Endothelial cell of umbilical vein (primary cell): ENCODE measurements at regions not wholly inside any gene's neighbourhood (a gene's known extent, or its start where the extent isn't known, plus 50 kb on each side); places are given as distances from the start of the nearest gene placed in this dataset.

Source experiments
- BruUV-seq: library from RNA; stranded (reverse); fragments of 400-500 nt; replicated peaks from 2 replicates; lab custom pipeline; 2021; lab: Mats Ljungman, UMichigan
- CTCF ChIA-PET: fragments of 300-600, 350-600 bp; sonication (Branson Sonifier 250); formaldehyde crosslinking; loops from one replicate; lab custom pipeline; 2021; ENCODE audit warnings: antibody characterized with exemption, inconsistent platforms; lab: Charles Lee
- POLR2A ChIA-PET: fragments of 300-600, 350-600 bp; sonication (Branson Sonifier 250); formaldehyde crosslinking; loops from one replicate; lab custom pipeline; 2021; ENCODE audit warnings: antibody characterized with exemption, inconsistent platforms; lab: Charles Lee
- DNase-seq: peaks from one replicate; pipeline ENCODE4 v3.0.0-alpha.2; 2011; ENCODE audit warnings: low read depth, low spot score
- FAIRE-seq: peaks from 2 replicates; lab custom pipeline; 2011; peaks lifted over from hg19 to GRCh38; lab: Jason Lieb, UNC
- H2AFZ ChIP-seq: 2 replicates; pipeline ENCODE4 v1.6.0; 2012; ENCODE audit warnings: low read depth, low read length, control low read depth, inconsistent platforms
- H3K27ac ChIP-seq: 2 replicates; pipeline ENCODE4 v1.5.1; 2011; ENCODE audit warnings: low read depth, mild to moderate bottlenecking, control low read depth, low read length, moderate library complexity; ENCODE audit not compliant: insufficient read depth
- H3K27me3 ChIP-seq, 2 experiments: 2 replicates each; pipeline versions ENCODE4 v1.6.0 to v1.6.1; 2011; ENCODE audit warnings: low read length in 2 of 2, mixed read lengths in 1 of 2; ENCODE audit not compliant: control insufficient read depth in 2 of 2, insufficient read depth in 2 of 2
- H3K36me3 ChIP-seq, 2 experiments: 2 replicates in 1 of 2; 3 replicates in 1 of 2; pipeline ENCODE4 v1.5.1; 2011; ENCODE audit warnings: low read length in 2 of 2, mild to moderate bottlenecking in 1 of 2, moderate library complexity in 1 of 2; ENCODE audit not compliant: control insufficient read depth in 2 of 2, insufficient read depth in 2 of 2; ENCODE audit errors: extremely low read depth in 1 of 2
- H3K4me1 ChIP-seq: 3 replicates; pipeline ENCODE4 v1.5.1; 2011; ENCODE audit warnings: mild to moderate bottlenecking, low read length; ENCODE audit not compliant: control insufficient read depth, insufficient read depth; ENCODE audit errors: extremely low read depth
- H3K4me2 ChIP-seq: 2 replicates; pipeline ENCODE4 v1.6.1; 2011; ENCODE audit warnings: low read length, control low read depth, mixed read lengths; ENCODE audit not compliant: insufficient read depth
- H3K4me3 ChIP-seq, 3 experiments: fragments of 200-600 bp in 1 of 3; sonication (generic), shearing (Covaris generic) in 1 of 3; replicated peaks in 1 of 3; 2 replicates each; pipeline ENCODE4 v1.5.1; 2011 to 2016; ENCODE audit warnings: control low read depth in 3 of 3, low read length in 3 of 3, mild to moderate bottlenecking in 2 of 3, inconsistent platforms in 1 of 3, low read depth in 1 of 3, moderate library complexity in 1 of 3; ENCODE audit not compliant: insufficient read depth in 1 of 3
- H3K79me2 ChIP-seq: 2 replicates; pipeline ENCODE4 v1.6.0; 2012; ENCODE audit warnings: low read length, inconsistent platforms; ENCODE audit not compliant: control insufficient read depth, insufficient read depth
- H3K9ac ChIP-seq: replicated peaks from 2 replicates; pipeline ENCODE3; 2011; ENCODE audit warnings: low read length, control low read depth; ENCODE audit not compliant: insufficient read depth; ENCODE audit errors: extremely low read depth
- H3K9me1 ChIP-seq: replicated peaks from 3 replicates; pipeline ENCODE4 v1.6.0; 2011; ENCODE audit warnings: mild to moderate bottlenecking, low read length; ENCODE audit not compliant: control insufficient read depth, insufficient read depth; ENCODE audit errors: extremely low read depth
- H3K9me3 ChIP-seq: replicated peaks from 2 replicates; pipeline ENCODE4 v1.5.1; 2012; ENCODE audit warnings: low read length, inconsistent platforms; ENCODE audit not compliant: control insufficient read depth, insufficient read depth
- H4K20me1 ChIP-seq: replicated peaks from 2 replicates; pipeline ENCODE3; 2011; ENCODE audit warnings: mild to moderate bottlenecking, low read length; ENCODE audit not compliant: control insufficient read depth, insufficient read depth; ENCODE audit errors: extremely low read depth
- EZH2 ChIP-seq: IDR thresholded peaks from 2 replicates; pipeline ENCODE4 v1.6.1; 2012; ENCODE audit warnings: borderline replicate concordance, low read depth, mild to moderate bottlenecking, moderate library complexity, low read length, inconsistent platforms; ENCODE audit not compliant: severe bottlenecking
- FOS ChIP-seq: IDR thresholded peaks from 2 replicates; pipeline ENCODE4 v1.6.1; 2011; ENCODE audit warnings: mild to moderate bottlenecking, low read length, moderate library complexity, borderline replicate concordance; ENCODE audit not compliant: insufficient read depth
- GATA2 ChIP-seq: IDR thresholded peaks from 2 replicates; pipeline ENCODE4 v1.7.0; 2011; ENCODE audit warnings: low read depth, mild to moderate bottlenecking, moderate library complexity, mixed read lengths, low read length; ENCODE audit not compliant: insufficient read length, insufficient read depth
- JUN ChIP-seq: IDR thresholded peaks from 2 replicates; pipeline ENCODE4 v1.6.1; 2011; ENCODE audit warnings: borderline replicate concordance, low read depth; ENCODE audit not compliant: insufficient read length, insufficient read depth
- MYC ChIP-seq: IDR thresholded peaks from one replicate; pipeline ENCODE4 v1.6.1; 2011; ENCODE audit warnings: mild to moderate bottlenecking, low read depth, low read length
- POLR2A ChIP-seq: IDR thresholded peaks from 2 replicates; pipeline ENCODE4 v1.6.1; 2012; ENCODE audit warnings: low read depth, mild to moderate bottlenecking, control low read depth, low read length
- POLR2AphosphoS5 ChIP-seq: IDR thresholded peaks from 2 replicates; pipeline ENCODE4 v1.6.1; 2012; ENCODE audit warnings: low read depth, mild to moderate bottlenecking, control low read depth, low read length, moderate library complexity; ENCODE audit not compliant: insufficient read depth
- dilution Hi-C: fragments of 300-500 bp; cut with MboI; formaldehyde crosslinking; loops from one replicate; pipeline ENCODE4 v1.15.0; 2019; ENCODE audit warnings: low sequenced_read_pairs; ENCODE audit not compliant: extremely low pct_ligation_motif_present
- intact Hi-C: fragments of 100-400 bp; cut with micrococcal nuclease; formaldehyde crosslinking; loops from one replicate; pipeline ENCODE4 v1.10.0; 2022
- TF ChIP-seq, protein P1 (sequence below): IDR thresholded peaks from 2 replicates; pipeline ENCODE4 v1.6.1; 2011; ENCODE audit not compliant: insufficient read depth, insufficient read length

DNA sequence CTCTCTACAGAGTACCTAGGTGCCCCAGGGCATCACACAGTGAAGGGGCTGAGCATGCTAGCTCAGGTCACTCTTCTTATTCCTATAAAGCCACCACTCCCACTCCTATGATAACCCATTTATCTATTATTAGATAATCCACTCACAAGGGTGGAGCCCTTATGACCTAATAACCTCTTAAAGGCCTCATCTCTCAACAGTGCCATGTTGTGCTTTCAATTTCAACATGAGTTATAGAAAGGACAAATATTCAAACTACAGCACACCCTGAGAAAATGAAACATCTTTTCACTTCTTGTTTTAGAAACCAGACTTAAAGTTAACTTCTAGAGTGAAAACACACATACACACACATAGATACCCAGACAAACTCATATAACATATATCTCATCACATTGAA, 1494.9 kb upstream of the MIR17HG start:
- no TSS peak for BruUV-seq
- Histone ChIP-seq H3K27me3 (no peaks in the 10 kb centered on the region), H3K9me1 (no peaks in the 10 kb centered on the region), H3K9ac (no peak overlapping the region), H3K4me1 (no peaks in the 10 kb centered on the region), H3K9me3 (no peaks in the 10 kb centered on the region), H3K4me3 (no peak overlapping the region), H3K79me2 (no peaks in the 10 kb centered on the region), H2AFZ (no peak overlapping the region), H3K36me3 (no peaks in the 10 kb centered on the region), H3K4me2 (no peak overlapping the region), H3K27ac (no peak overlapping the region), H4K20me1 (no peaks in the 10 kb centered on the region)
- no peak for TF ChIP-seq MYC
- no peak for TF ChIP-seq POLR2A
- no peak for TF ChIP-seq JUN
- TF ChIP-seq GATA2, result no peak
- TF ChIP-seq POLR2AphosphoS5, result no peak
- no peak for TF ChIP-seq FOS
- TF ChIP-seq EZH2, result no peak
- TF ChIP-seq, protein P1, sequence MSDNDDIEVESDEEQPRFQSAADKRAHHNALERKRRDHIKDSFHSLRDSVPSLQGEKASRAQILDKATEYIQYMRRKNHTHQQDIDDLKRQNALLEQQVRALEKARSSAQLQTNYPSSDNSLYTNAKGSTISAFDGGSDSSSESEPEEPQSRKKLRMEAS, result no peak
- intact Hi-C loops (no loop called here), dilution Hi-C loops (no loop called here)
- DNase-seq (no peak), FAIRE-seq (no peak)
- CTCF ChIA-PET, result interaction anchor here (0.7 to 0.9 kb wide), 2 partner anchors 12 to 13 kb away, joined by 3 to 4 read pairs; no protein-coding TSS in a partner anchor
- POLR2A ChIA-PET, result no interaction called here

DNA sequence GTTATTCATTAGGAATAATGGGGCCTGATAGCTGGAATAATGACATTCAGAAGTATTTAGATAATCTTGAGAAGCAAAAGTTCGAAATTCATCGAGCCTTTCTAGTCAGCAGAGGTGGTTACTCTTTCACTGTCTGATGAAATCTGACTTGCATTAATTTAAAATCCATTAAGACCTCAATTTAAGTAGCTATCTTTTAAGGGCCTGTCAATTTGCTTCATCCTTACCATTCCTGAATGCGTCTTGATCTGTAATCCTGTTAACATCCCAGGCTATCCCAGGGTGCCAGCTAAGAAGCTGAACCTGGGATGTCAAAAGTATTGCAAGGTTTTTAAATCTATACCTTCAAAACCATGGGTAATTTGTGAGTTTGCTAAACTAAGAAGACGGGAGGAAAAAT, 1491.0 kb upstream of the MIR17HG start:
- no peaks in the 10 kb centered on the region for H4K20me1 ChIP-seq
- DNase-seq, result no peak
- no peak overlapping the region for H3K9ac ChIP-seq
- H3K9me3 ChIP-seq, result no peaks in the 10 kb centered on the region
- H3K36me3 ChIP-seq, result no peaks in the 10 kb centered on the region
- FAIRE-seq, result no peak
- H2AFZ ChIP-seq, result no peak overlapping the region
- no peaks in the 10 kb centered on the region for H3K79me2 ChIP-seq
- no peak for TF ChIP-seq FOS
- CTCF ChIA-PET, result no interaction called here
- intact Hi-C loops (no loop called here), dilution Hi-C loops (no loop called here)
- H3K27me3 ChIP-seq, result no peaks in the 10 kb centered on the region
- H3K9me1 ChIP-seq, result no peaks in the 10 kb centered on the region
- no peaks in the 10 kb centered on the region for H3K4me1 ChIP-seq
- H3K27ac ChIP-seq, result no peak overlapping the region
- no TSS peak for BruUV-seq
- POLR2A ChIA-PET, result no interaction called here
- H3K4me3 ChIP-seq, result no peak overlapping the region
- no peak overlapping the region for H3K4me2 ChIP-seq
